ENCODE measurements at regions not wholly inside any gene's neighbourhood (a gene's known extent, or its start where the extent isn't known, plus 50 kb on each side); places are given as distances from the start of the nearest gene placed in this dataset.

- Histone ChIP-seq H3K4me1 (ENCODE audit: control insufficient read depth in 1 of 2, insufficient read depth in 2 of 2, low read length in 2 of 2) (no peaks in the 10 kb centered on the region), H3K27ac (ENCODE audit: low read depth, low read length) (no peak overlapping the region), H4K20me1 (ENCODE audit: insufficient read depth) (no peaks in the 10 kb centered on the region), H3K4me3 (replicated peaks in 1 of 2; ENCODE audit: low read depth in 1 of 2, low read length in 2 of 2) (no peak overlapping the region), H3K9me2 (ENCODE audit: insufficient read depth) (no peaks in the 10 kb centered on the region), H3K36me3 (ENCODE audit: control insufficient read depth in 1 of 2, insufficient read depth in 2 of 2, low read length in 2 of 2) (no peaks in the 10 kb centered on the region), H2AFZ (ENCODE audit: low read depth, low read length, poor library complexity, severe bottlenecking) (no peak overlapping the region), H3K9me3 (ENCODE audit: control insufficient read depth in 1 of 2, insufficient read depth in 1 of 2, low read depth in 1 of 2, low read length in 2 of 2) (no peaks in the 10 kb centered on the region), H3K4me2 (ENCODE audit: low read length) (no peak overlapping the region), H3K9ac (ENCODE audit: low read length) (no peak overlapping the region), H3K27me3 (ENCODE audit: insufficient read depth, low read length) (no peaks in the 10 kb centered on the region), H3K79me2 (ENCODE audit: insufficient read depth, low read length) (no peaks in the 10 kb centered on the region)
- TF ChIP-seq SIN3A (IDR thresholded peaks at IDR 0.05; ENCODE audit: low read depth) = no peak
- TF ChIP-seq EZH2 (IDR thresholded peaks at IDR 0.05) = no peak
- TF ChIP-seq SRF (IDR thresholded peaks at IDR 0.05; ENCODE audit: low read depth) = no peak
- POLR2A ChIA-PET = no interaction called here
- ATAC-seq = no peak
- DNase-seq (ENCODE audit: low read depth, low spot score) = no peak
- intact Hi-C loops (cut with micrococcal nuclease) = no loop called here
- RAD21 ChIA-PET (ENCODE audit: low non-redundant PET in 1 of 2, low total read pairs in 2 of 2, uncharacterized antibody in 2 of 2, unreplicated experiment in 2 of 2) = no interaction called here
- CTCF ChIA-PET = no interaction called here
- BruUV-seq (replicated peaks) = no TSS peak
Measured at GRCh38 chrX:42707742-42708141, 70.2 kb downstream of the PPP1R2C start.

GRCh38 chrX:42704454-42704853, 73.5 kb downstream of the PPP1R2C start:
- Histone ChIP-seq H3K36me3 (ENCODE audit: control insufficient read depth in 1 of 2, insufficient read depth in 2 of 2, low read length in 2 of 2) (no peaks in the 10 kb centered on the region), H3K9me3 (ENCODE audit: control insufficient read depth in 1 of 2, insufficient read depth in 1 of 2, low read depth in 1 of 2, low read length in 2 of 2) (no peaks in the 10 kb centered on the region), H3K27ac (ENCODE audit: low read depth, low read length) (no peak overlapping the region), H3K4me3 (replicated peaks in 1 of 2; ENCODE audit: low read depth in 1 of 2, low read length in 2 of 2) (no peak overlapping the region), H3K79me2 (ENCODE audit: insufficient read depth, low read length) (no peaks in the 10 kb centered on the region), H3K9me2 (ENCODE audit: insufficient read depth) (no peaks in the 10 kb centered on the region), H3K27me3 (ENCODE audit: insufficient read depth, low read length) (no peaks in the 10 kb centered on the region), H2AFZ (ENCODE audit: low read depth, low read length, poor library complexity, severe bottlenecking) (no peak overlapping the region), H3K4me2 (ENCODE audit: low read length) (no peak overlapping the region), H3K4me1 (ENCODE audit: control insufficient read depth in 1 of 2, insufficient read depth in 2 of 2, low read length in 2 of 2) (no peaks in the 10 kb centered on the region), H4K20me1 (ENCODE audit: insufficient read depth) (no peaks in the 10 kb centered on the region), H3K9ac (ENCODE audit: low read length) (no peak overlapping the region)
- intact Hi-C loops (cut with micrococcal nuclease) = no loop called here
- ChIA-PET POLR2A (no interaction called here), CTCF (no interaction called here), RAD21 (ENCODE audit: low non-redundant PET in 1 of 2, low total read pairs in 2 of 2, uncharacterized antibody in 2 of 2, unreplicated experiment in 2 of 2) (no interaction called here)
- DNase-seq (ENCODE audit: low read depth, low spot score) (no peak), ATAC-seq (no peak)
- BruUV-seq (replicated peaks) = no TSS peak
- TF ChIP-seq FOSL1 (IDR thresholded peaks at IDR 0.05; ENCODE audit: low read depth) (no peak), EGR1 (IDR thresholded peaks at IDR 0.05; ENCODE audit: low read depth) (no peak), ELF1 (IDR thresholded peaks at IDR 0.05; ENCODE audit: borderline replicate concordance, low read depth) (no peak), POLR2A (IDR thresholded peaks at IDR 0.05; ENCODE audit: borderline replicate concordance, extremely low read depth, insufficient read depth, insufficient read length) (no peak), ZBTB33 (IDR thresholded peaks at IDR 0.05; ENCODE audit: extremely low read depth, insufficient replicate concordance, low read length) (no peak), ZNF274 (IDR thresholded peaks at IDR 0.05; ENCODE audit: low read depth, low read length) (no peak), EZH2phosphoT487 (IDR thresholded peaks at IDR 0.05; ENCODE audit: borderline replicate concordance) (no peak), MAX (IDR thresholded peaks at IDR 0.05) (no peak), SRF (IDR thresholded peaks at IDR 0.05; ENCODE audit: low read depth) (no peak), REST (IDR thresholded peaks at IDR 0.05; ENCODE audit: low read depth) (no peak), YY1 (IDR thresholded peaks at IDR 0.05; ENCODE audit: extremely low read depth, insufficient replicate concordance, low read depth, low read length) (no peak), ZFX (IDR thresholded peaks at IDR 0.05) (no peak)
